ENCODE measurements at regions not wholly inside any gene's neighbourhood (a gene's known extent, or its start where the extent isn't known, plus 50 kb on each side); places are given as distances from the start of the nearest gene placed in this dataset.

- no peak for TF ChIP-seq CTCF (IDR thresholded peaks at IDR 0.05)
- TF ChIP-seq EZH2phosphoT487 (IDR thresholded peaks at IDR 0.05): no peak
- TF ChIP-seq EZH2 (IDR thresholded peaks at IDR 0.05): no peak
Measured at GRCh38 chr5:120749737-120750136, 285.6 kb downstream of the PRR16 start.

All from neural progenitor cell (in vitro differentiated cells).